HG03097 (cell line): ENCODE measurements at regions not wholly inside any gene's neighbourhood (a gene's known extent, or its start where the extent isn't known, plus 50 kb on each side); places are given as distances from the start of the nearest gene placed in this dataset.
"Not testable (repeated sequence)": the region's sequence is repeated elsewhere in the genome, so short reads cannot be mapped to it uniquely, and the experiment has no call there.

Experiments used
- ATAC-seq: cut with Tn5 transposase; IDR thresholded peaks from one replicate; pipeline ENCODE4 v1.9.1; 2021; ENCODE audit not compliant: unreplicated experiment, low FRiP score

GRCh38 chr9:79452265-79452664 lies 119.5 kb upstream of the TLE4 start:
- no peak for ATAC-seq

DNA sequence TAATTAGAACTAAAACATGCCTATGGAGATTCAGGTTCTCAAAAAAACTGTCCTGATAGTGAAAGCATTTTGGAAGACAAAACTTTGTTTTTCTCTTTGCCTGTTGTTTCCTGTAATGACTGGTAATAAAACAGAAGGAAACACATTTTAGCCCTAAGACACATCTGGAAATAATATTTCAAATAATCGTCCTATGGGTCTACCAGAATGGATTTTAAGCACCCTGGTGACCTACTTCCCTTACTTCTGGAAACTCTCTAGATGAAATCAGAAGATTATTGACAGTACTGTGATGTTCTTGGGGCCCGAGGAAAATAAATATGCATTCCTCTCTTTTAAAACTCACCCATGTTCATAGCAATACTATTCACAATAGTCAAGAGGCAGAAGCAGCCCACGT lies 110.1 kb upstream of the TLE4 start:
- ATAC-seq: no peak

- ATAC-seq: no peak
These were observed 106.6 kb upstream of the TLE4 start for GRCh38 chr9:79465156-79465555.

DNA sequence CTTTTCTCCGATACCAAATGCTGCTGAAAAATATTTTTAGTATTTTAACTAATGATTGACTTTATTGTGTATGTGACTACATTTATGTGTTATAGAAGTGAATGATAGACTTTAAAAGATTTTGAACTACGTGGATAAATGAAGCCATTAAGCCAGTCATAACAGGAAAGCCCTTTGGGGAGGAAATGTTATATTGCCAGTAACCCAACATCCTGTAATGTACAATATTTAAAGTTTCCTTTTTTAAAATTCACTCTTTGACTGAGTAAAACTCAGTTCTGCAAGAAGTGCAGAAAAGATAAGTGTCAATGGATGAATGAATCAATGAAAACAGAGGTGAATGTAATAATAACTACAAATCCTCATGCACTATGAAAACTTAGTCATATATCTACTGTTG lies 102.6 kb upstream of the TLE4 start:
- ATAC-seq: no peak

GRCh38 chr9:79470954-79471353 lies 100.8 kb upstream of the TLE4 start:
- ATAC-seq: no peak

DNA sequence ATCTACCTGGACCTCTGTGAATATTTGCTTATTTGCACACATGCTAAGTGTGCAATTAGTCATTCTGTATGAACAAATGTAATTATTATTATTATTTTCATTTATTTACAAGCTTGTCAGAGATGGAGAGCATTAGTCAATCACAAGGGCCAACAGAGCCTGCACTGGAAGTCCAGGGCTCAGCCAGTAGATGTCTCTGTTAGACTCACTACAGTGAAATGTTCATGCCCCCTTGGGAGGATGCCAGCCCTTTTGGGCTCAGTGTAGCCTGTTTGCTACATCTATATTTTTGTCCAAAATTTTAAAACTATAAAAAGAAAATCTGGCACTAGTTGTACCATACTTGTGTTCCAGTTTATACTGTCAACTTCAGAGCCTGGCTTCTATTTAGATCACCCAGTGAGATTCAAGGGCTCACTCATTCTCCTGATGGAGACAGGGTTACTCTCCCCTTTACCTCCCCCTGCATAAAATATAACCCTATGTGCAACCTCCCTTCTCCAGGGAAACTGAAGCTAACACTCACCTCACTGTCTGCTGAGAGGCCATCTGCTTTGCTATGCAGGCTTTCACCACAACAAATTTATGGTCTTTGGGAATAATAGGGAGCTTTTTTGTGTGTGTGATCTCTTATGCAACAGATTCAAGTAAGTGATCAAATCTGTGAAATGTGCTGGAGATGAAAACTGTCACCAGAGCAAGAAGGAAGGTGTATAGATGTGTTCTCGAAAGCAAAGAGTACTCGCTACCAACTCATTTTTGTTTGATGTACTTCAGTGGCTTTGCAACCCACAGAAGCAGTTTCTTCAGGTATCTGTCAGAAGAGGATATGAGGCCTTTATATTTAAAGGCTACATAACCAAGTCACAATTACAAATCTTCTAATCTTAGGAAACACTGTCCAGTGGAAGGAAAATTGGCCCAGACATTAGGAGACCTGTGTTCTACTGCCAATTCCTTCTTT lies 99.9 kb upstream of the TLE4 start:
- ATAC-seq: no peak

DNA sequence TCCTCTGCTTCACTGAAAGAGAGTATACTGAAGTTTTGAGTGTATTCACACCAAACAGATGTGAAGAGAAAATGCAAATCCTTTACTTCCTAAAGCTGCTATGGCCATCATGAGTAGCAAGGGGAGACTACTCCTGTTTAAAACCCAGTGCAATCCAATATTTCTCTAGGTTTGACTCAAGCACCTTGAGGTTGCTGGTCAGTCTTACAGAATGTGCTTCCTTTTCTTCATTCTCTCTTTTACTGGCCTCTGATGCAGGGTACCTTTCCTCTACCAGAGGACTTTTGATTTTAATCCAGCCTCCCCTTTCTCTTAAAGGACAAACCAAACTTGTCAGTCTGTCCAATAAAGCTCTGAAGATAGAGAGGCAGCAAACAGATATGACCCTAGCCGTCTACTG lies 98.1 kb upstream of the TLE4 start:
- no peak for ATAC-seq

DNA sequence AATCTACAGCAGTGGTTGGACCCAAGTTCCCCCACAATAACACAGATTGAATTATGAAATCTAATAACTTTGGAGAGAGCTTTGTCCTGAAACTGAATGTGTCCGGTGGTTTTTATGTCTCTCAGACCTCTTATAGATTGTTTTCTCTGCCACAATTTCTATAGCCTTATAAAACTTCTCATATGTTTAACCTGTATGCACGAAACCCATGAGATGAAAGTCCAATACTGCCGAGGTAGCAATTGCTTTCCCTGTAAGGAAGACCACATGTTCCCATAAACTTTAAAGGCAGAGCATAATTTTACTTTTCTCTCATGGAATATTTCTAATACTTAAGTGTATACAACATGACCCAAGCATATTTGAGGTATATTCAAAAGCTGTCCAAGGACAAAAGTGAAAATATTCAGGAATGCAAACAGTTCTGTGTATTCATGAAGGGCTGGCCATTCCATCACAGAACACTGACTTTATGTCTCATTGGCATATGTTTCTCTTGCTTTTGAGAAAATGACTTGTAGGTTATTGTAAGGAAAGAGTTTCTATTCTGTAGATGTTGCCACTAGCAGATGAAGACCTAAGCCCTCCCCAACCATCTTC lies 94.4 kb upstream of the TLE4 start:
- no peak for ATAC-seq

- no peak for ATAC-seq
These were observed 93.6 kb upstream of the TLE4 start for GRCh38 chr9:79477955-79478771.

DNA sequence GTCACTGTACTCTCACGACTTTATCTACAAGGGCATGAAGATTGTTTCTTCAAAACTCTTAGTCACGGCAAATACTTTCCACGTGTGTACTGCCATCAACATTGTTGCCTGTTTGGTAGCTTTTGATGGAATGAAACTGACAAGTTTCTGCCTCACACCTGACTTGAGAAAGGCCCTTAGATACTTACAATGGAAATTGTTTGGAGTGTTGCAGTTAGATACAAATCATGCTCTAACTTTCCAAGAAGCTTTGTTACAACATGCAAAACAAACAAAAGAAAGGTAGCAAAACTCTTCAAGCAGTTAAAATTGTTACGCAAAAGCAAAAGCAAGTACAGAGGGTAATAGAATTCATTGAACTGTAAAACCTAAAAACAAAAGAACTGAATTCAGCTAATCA lies 91.1 kb upstream of the TLE4 start:
- no peak for ATAC-seq

DNA sequence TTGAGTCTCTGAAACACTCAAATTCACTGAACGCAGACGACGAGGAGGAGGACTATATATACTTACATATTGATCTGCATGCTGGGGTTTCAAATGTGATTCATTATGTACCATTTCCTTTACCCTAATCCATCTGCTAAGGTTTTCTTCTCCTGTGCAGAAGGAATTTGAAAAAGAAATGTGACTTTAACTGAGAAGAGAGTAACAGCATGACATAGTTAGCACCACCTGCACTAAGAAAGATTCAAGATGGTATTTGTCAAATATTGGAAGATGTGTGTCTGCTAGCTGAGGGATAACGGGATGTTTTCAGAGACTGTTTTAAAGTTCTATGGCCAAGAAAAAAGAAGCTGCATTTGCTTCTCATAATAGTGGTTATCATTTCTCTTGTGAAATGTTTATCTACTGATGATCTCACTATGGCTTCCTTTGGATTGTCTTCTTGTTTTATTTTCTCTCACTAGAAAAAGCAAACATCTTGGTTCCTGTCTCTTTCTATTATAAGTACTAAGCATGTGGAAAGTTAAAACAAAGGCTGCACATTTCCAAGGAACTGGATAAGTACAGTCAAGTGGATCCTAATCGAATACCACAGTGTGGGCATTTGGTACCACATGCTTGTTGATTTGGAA lies 89.8 kb upstream of the TLE4 start:
- ATAC-seq: no peak

DNA sequence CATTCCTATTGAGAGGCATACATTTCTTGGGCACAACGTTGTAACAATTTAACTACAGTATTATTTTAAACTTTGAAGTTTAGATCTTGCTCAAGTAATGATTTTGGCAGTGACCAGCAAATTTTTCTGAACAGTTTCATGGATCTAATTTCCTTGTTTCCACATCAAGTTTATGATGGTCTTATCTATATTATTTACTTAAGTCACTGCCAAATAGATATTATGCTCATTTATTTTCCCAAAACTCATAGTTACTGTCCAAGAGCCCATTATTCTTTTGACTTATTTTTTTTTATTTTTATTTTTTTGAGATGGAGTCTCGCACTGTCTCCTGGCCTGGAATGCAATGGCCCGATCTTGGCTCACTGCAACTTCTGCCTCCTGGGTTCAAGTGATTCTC lies 86.5 kb upstream of the TLE4 start:
- ATAC-seq: no peak

DNA sequence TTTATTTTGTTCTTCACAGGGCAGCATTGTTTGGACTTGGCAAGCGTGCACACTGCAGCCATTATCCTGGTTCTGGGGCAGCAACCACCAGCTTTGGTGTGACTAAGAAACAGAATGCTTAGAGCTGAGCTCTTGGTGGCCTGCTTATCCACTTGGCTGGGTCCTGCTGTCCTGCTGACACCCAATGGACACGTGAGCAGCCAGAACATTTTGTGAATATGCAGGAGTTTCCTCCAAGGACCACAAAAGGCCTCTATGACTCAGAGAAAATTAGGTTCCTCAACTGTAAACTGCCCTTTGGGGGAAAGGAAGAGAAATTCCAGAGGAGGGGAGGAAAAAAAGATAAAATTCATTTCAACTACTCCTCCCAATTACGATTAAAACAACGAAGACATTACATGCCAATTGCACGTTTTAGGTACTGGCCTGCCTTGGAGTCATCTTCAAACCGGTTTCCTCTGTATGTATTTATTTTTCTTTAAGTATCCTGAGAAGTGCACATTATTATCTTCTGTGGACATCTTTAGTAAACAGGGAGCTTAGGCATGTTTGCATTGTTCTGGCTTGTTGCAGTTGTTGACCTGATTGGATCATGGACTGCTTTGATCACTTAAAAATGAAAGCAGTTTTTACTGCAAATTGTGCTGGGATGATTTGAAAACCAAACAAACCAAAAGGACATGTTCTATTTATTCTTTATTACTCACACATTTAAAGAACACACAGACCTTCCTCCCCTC lies 82.3 kb upstream of the TLE4 start:
- ATAC-seq: no peak

DNA sequence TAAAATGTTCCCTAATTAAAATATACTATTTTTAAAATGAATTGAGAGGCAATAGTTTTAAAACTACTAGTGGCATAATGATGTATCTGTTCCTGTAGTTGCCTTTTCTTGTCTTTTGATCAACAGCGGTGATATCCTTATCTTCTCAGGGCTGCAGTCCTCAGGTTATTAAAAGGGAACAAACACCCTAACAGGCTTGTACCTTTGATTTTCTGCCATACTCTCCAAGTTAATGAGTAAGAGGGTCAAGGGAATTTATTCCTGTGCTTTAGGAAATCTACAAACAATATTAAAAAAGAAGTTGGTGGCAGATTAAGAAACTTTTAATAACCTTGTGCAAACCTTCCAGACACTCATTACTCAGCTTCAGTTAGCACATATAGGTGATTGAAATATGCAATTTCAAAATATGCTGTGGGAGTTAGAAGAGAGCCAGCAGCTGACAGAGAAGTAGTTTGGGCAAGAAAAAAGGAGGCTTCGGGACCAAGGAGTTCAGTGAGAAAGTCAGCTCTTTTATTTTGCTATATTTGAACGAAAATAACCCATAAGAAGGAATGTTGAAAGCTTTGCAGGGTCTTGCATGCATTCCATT lies 81.0 kb upstream of the TLE4 start:
- ATAC-seq: no peak

DNA sequence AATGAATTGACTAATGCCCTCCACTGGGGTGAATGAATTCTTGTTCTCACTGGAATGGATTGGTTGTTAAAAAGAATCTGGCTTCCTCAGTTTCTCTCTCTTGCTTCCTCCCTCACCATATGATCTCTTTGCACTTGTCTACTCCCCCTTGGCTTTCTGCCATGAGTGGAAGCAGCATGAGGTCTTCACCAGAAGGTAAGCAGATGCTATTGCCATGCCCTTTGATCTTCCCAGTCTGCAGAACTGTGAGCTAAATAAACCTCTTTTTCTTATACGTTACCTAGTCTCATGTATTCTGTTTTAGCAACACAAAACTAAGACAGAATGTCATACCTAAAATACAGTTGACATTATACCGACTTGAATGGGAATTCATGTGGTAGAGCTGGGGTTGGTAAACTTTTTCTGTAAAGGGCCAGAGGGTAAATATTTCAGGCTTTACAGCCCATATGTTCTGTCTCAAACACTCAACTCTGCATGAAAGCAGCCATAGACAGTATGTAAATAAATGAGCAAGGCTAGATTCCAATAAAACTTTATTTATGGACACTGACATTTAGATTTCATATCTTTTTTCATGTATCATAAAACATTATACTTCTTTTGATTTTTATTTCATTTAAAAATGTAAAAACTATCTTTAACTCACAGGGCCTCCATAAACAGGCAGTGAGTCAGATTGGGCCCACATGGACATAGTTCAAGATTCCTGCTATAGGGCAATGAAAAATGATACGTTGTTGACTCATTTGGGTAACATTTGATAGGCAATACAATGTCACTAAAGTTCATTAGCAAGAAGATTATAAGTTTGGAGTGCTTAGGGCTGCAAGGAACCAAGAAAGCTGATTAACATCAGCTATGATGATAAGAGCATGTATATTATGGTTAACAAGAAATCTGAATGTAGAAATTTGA lies 79.4 kb upstream of the TLE4 start:
- ATAC-seq: no peak

DNA sequence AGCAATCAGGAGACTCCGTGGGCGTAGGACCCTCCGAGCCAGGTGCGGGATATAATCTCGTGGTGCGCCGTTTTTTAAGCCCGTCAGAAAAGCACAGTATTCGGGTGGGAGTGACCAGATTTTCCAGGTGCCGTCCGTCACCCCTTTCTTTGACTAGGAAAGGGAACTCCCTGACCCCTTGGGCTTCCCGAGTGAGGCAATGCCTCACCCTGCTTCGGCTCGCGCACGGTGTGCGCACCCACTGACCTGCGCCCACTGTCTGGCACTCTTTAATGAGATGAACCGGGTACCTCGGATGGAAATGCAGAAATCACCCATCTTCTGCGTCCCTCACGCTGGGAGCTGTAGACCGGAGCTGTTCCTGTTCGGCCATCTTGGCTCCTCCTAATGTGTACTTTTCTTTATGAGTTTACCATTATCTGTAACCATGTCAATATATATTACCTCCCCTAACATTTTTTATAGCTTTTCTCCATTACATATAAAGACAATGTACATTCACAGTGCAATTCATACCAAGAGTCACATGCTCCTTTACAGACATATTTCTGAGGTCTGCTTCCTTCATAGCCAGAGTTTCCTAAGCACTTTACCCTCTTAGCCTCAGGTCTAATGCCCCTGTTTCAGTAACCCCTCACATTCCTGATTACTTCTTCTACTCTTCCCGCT lies 71.4 kb upstream of the TLE4 start:
- not testable (repeated sequence) for ATAC-seq

DNA sequence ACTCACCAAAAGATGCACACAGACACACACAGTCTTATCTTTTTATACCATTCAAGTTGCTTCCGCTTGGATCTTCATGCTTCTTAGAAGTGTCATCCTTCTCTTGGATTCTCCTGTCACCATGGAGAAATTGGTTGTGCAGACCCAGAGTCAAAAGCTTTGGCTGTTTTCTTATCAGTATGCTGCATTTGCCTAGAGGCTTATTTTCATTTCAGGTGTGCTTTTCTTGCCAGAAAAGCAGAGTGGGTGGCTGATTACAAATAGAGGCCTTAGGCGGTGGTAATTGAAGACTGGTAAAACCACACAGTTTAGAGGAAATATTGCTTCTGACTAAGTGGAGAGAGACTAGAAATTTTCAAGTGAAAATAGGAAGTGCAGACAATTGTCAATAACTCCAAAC lies 70.2 kb upstream of the TLE4 start:
- no peak for ATAC-seq

DNA sequence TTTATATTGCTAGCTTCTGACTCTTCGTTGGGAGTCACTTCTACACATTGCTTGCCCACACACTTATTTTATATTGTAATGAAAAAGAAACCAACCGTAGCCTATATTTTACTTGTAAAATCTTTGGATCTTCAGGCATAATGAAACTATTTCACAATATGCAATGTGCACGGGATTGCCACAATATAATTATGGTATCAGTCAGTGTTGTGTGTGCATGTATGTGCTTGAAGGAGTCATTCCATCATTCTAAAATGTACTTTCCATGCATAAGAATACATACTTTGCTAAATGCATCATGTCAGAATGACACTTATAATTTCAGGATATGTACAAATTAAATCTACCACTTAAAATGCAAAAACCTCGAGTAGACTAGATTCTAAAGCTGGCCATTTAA lies 64.0 kb upstream of the TLE4 start:
- ATAC-seq: no peak
